Upper lobe of left lung (tissue), 4 donors: ENCODE measurements at regions not wholly inside any gene's neighbourhood (a gene's known extent, or its start where the extent isn't known, plus 50 kb on each side); places are given as distances from the start of the nearest gene placed in this dataset.

Experiments
- EP300 ChIP-seq, 4 donors: sonication (generic); formaldehyde crosslinking; IDR thresholded peaks; one replicate each; pipeline ENCODE4 v1.5.1; 2017; ENCODE audit warnings: antibody characterized with exemption in 4 of 4, control low read depth in 2 of 4
- POLR2A ChIP-seq, 4 donors: fragments of 450-650 bp; IDR thresholded peaks; one replicate each; pipeline ENCODE4 v1.5.1; 2016 to 2017; ENCODE audit warnings: antibody characterized with exemption in 4 of 4, mild to moderate bottlenecking in 2 of 4
- POLR2AphosphoS5 ChIP-seq, 2 donors: sonication (generic); formaldehyde crosslinking; IDR thresholded peaks; one replicate each; pipeline ENCODE4 v1.5.1; 2017; ENCODE audit warnings: antibody characterized with exemption in 2 of 2
- TF ChIP-seq, protein P1 (sequence below), 6 experiments: fragments of 450-650 bp in 4 of 6; fragments of 200-600 bp in 2 of 6; sonication (generic) in 2 of 6; IDR thresholded peaks; one replicate each; pipeline ENCODE4 v1.5.1; 2016 to 2019; ENCODE audit warnings: antibody characterized with exemption in 6 of 6

DNA sequence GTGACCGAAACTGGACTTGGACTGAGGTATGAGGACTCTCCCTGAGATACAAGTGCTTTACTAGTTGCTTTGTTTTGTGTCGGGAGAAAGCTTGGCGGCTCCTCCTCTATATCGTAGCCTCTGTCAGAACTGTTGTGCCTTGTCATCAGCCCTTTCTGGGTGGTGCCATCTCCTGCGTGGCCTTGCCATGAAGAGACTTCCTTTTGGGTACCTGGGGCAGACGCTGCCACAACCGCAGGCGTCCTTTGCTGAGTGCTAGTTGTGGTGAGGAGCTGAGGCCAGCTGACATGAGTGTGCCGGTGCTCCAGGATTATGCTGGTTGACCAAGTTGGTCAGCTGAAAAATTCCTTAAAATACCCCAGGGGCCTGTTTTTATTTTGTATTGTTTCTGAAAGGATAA is 124.5 kb downstream of the AKAP11 start:
- TF ChIP-seq, protein P1, sequence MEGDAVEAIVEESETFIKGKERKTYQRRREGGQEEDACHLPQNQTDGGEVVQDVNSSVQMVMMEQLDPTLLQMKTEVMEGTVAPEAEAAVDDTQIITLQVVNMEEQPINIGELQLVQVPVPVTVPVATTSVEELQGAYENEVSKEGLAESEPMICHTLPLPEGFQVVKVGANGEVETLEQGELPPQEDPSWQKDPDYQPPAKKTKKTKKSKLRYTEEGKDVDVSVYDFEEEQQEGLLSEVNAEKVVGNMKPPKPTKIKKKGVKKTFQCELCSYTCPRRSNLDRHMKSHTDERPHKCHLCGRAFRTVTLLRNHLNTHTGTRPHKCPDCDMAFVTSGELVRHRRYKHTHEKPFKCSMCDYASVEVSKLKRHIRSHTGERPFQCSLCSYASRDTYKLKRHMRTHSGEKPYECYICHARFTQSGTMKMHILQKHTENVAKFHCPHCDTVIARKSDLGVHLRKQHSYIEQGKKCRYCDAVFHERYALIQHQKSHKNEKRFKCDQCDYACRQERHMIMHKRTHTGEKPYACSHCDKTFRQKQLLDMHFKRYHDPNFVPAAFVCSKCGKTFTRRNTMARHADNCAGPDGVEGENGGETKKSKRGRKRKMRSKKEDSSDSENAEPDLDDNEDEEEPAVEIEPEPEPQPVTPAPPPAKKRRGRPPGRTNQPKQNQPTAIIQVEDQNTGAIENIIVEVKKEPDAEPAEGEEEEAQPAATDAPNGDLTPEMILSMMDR (IDR thresholded peaks at IDR 0.05), result no peak
- TF ChIP-seq EP300 (IDR thresholded peaks at IDR 0.05), result no peak
- no peak for TF ChIP-seq POLR2AphosphoS5 (IDR thresholded peaks at IDR 0.05)
- no peak for TF ChIP-seq POLR2A (IDR thresholded peaks at IDR 0.05)
